ENCODE measurements at regions not wholly inside any gene's neighbourhood (a gene's known extent, or its start where the extent isn't known, plus 50 kb on each side); places are given as distances from the start of the nearest gene placed in this dataset.

DNA sequence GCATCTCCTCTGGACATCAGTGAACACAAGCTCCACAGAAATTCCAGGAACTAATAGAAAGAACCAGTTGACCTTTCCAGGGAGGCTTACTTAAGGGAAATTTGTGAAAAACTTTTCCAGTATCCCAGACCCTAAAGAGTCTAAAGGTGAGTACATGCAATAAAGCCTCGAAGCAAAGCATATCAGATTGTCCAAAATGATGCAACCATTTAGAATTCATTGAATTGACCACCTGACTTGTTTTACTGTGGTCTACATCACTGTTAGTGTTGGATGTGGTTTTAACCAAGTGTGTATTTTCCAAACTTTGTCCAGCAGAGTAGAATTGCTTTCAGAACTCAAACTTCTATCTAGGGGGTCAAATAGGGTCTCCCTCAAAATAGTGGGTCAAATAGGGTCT lies 76.3 kb upstream of the TIAM1 start:
- H3K36me3 ChIP-seq (ENCODE audit: control insufficient read depth in 2 of 4, insufficient read depth in 4 of 4, low read length in 3 of 4): no peaks in the 10 kb centered on the region
- H2BK20ac ChIP-seq (ENCODE audit: low read length): no peak overlapping the region
- no peaks in the 10 kb centered on the region; the same call in 1 of the 2 replicates for H3K79me1 ChIP-seq (ENCODE audit: low read depth, low read length)
- H2BK12ac ChIP-seq (ENCODE audit: low read depth, low read length): no peak overlapping the region
- TF ChIP-seq POLR2AphosphoS5 (IDR thresholded peaks at IDR 0.05; ENCODE audit: low read depth, low read length): no peak
- TF ChIP-seq, protein P1, sequence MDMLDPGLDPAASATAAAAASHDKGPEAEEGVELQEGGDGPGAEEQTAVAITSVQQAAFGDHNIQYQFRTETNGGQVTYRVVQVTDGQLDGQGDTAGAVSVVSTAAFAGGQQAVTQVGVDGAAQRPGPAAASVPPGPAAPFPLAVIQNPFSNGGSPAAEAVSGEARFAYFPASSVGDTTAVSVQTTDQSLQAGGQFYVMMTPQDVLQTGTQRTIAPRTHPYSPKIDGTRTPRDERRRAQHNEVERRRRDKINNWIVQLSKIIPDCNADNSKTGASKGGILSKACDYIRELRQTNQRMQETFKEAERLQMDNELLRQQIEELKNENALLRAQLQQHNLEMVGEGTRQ (IDR thresholded peaks at IDR 0.05; ENCODE audit: low read length): no peak
- no peak overlapping the region for H4K5ac ChIP-seq (ENCODE audit: insufficient read length, low read depth, low read length)
- H2AFZ ChIP-seq (ENCODE audit: low read length): no peak overlapping the region
- no peaks in the 10 kb centered on the region for H3K23me2 ChIP-seq (ENCODE audit: low read depth, low read length)
- H3K4ac ChIP-seq (replicated peaks; ENCODE audit: insufficient read length, low read depth, low read length): no peak overlapping the region
- no peak overlapping the region for H4K8ac ChIP-seq (ENCODE audit: extremely low read depth, insufficient read depth, low read length)
- H3K27ac ChIP-seq (ENCODE audit: low read depth, low read length): no peak overlapping the region
- peaks cover 0 to 3% (median under 1%) of the 10 kb centered on the region in 4 experiments; a peak in 1 of 7 replicates for H3K4me1 ChIP-seq (replicated peaks in 1 of 4; ENCODE audit: control insufficient read depth in 3 of 4, insufficient read depth in 4 of 4, low read length in 3 of 4)
- ChIA-PET CTCF (ENCODE audit: partially characterized antibody) (no interaction called here), POLR2A (ENCODE audit: partially characterized antibody) (no interaction called here)
- no peak overlapping the region for H2BK120ac ChIP-seq (replicated peaks; ENCODE audit: low read depth, low read length)
- no peak overlapping the region for H3K4me3 ChIP-seq (ENCODE audit: extremely low read depth in 1 of 4, insufficient read depth in 2 of 4, low read depth in 3 of 4, low read length in 4 of 4)
- no peaks in the 10 kb centered on the region for H3K27me3 ChIP-seq (replicated peaks in 1 of 4; ENCODE audit: control insufficient read depth in 3 of 4, extremely low read depth in 1 of 4, insufficient read depth in 3 of 4, low read length in 3 of 4)
- H2BK15ac ChIP-seq (ENCODE audit: low read length): no peak overlapping the region
- no peak for DNase-seq (ENCODE audit: low read depth in 1 of 2, low spot score in 2 of 2)
- H3K23ac ChIP-seq (ENCODE audit: insufficient read length): no peak overlapping the region
- no peak overlapping the region for H2BK5ac ChIP-seq (ENCODE audit: low read depth, low read length)
- no peaks in the 10 kb centered on the region for H3K9me3 ChIP-seq (ENCODE audit: insufficient read depth in 2 of 2, low read depth in 1 of 2, low read length in 1 of 2)
- FAIRE-seq: no peak
- H3K79me2 ChIP-seq (ENCODE audit: control insufficient read depth in 1 of 2, insufficient read depth in 2 of 2, low read length in 2 of 2): no peaks in the 10 kb centered on the region
- no peak overlapping the region for H2AK5ac ChIP-seq (ENCODE audit: low read depth, low read length)
- H3K56ac ChIP-seq (replicated peaks; ENCODE audit: insufficient read length, low read depth, low read length): no peak overlapping the region
- H3K9ac ChIP-seq (replicated peaks in 1 of 4; ENCODE audit: extremely low read depth in 1 of 4, low read depth in 3 of 4, low read length in 3 of 4): no peak overlapping the region
- H4K20me1 ChIP-seq (replicated peaks in 1 of 2; ENCODE audit: control insufficient read depth in 1 of 2, insufficient read depth in 2 of 2, low read length in 2 of 2): no peaks in the 10 kb centered on the region
- H3K4me2 ChIP-seq (ENCODE audit: insufficient read depth in 1 of 2, low read depth in 2 of 2, low read length in 2 of 2): no peak overlapping the region
- WGBS, 2 experiments (ENCODE audit: extremely low coverage in 1 of 2, insufficient coverage in 1 of 2, insufficient read length in 1 of 2, insufficient replicate concordance in 2 of 2, low coverage in 1 of 2, low lambda C conversion rate in 2 of 2, missing lambda C conversion rate in 1 of 2): 100% methylated on average over 1 of the region's 1 CpG; no CpG with 5 or more reads in 1 of the 2 experiments
- no peak overlapping the region for H3K18ac ChIP-seq (ENCODE audit: extremely low read depth, low read length)
- H3K14ac ChIP-seq (ENCODE audit: insufficient read length): no peak overlapping the region
- H4K91ac ChIP-seq (replicated peaks; ENCODE audit: insufficient read length, low read length): no peak overlapping the region
